GM18868 (cell line): ENCODE measurements at regions not wholly inside any gene's neighbourhood (a gene's known extent, or its start where the extent isn't known, plus 50 kb on each side); places are given as distances from the start of the nearest gene placed in this dataset.

Experiments
- ATAC-seq: cut with Tn5 transposase; IDR thresholded peaks from one replicate; pipeline ENCODE4 v1.9.1; 2021; ENCODE audit warnings: mild to moderate bottlenecking, moderate library complexity; ENCODE audit not compliant: unreplicated experiment

GRCh38 chr11:111045407-111045803 lies 200.1 kb upstream of the POU2AF2 start:
- ATAC-seq: no peak

- no peak for ATAC-seq
Observed at GRCh38 chr11:111044751-111045406, 200.6 kb upstream of the POU2AF2 start.

GRCh38 chr11:111039982-111040381 lies 205.5 kb upstream of the POU2AF2 start:
- ATAC-seq: no peak

GRCh38 chr11:111035746-111036145 lies 209.8 kb upstream of the POU2AF2 start:
- ATAC-seq: no peak

- ATAC-seq: no peak
Observed at GRCh38 chr11:111026241-111026640, 219.3 kb upstream of the POU2AF2 start.

- no peak for ATAC-seq
Observed at GRCh38 chr11:111021131-111021530, 224.4 kb upstream of the POU2AF2 start.

- ATAC-seq: no peak
Observed at GRCh38 chr11:111019871-111020670, 225.5 kb upstream of the POU2AF2 start.

- ATAC-seq: no peak
Observed at GRCh38 chr11:111019451-111019850, 226.1 kb upstream of the POU2AF2 start.

GRCh38 chr11:111018566-111018965 lies 227.0 kb upstream of the POU2AF2 start:
- no peak for ATAC-seq

- no peak for ATAC-seq
Observed at GRCh38 chr11:111012491-111012890, 233.0 kb upstream of the POU2AF2 start.

GRCh38 chr11:111011275-111011594 lies 234.3 kb upstream of the POU2AF2 start:
- no peak for ATAC-seq

GRCh38 chr11:111010391-111011274 lies 234.9 kb upstream of the POU2AF2 start:
- no peak for ATAC-seq

- ATAC-seq: no peak
Observed at GRCh38 chr11:111006227-111006626, 239.3 kb upstream of the POU2AF2 start.

- ATAC-seq: no peak
Observed at GRCh38 chr11:111001986-111002611, 243.4 kb upstream of the POU2AF2 start.

- ATAC-seq: no peak
Observed at GRCh38 chr11:111001081-111001430, 244.5 kb upstream of the POU2AF2 start.

GRCh38 chr11:111000400-111001080 lies 245.0 kb upstream of the POU2AF2 start:
- no peak for ATAC-seq

- ATAC-seq: no peak
Observed at GRCh38 chr11:110992481-110992880, 253.0 kb upstream of the POU2AF2 start.

- ATAC-seq: no peak
Observed at GRCh38 chr11:110991661-110992355, 253.7 kb upstream of the POU2AF2 start.

GRCh38 chr11:110990311-110990710 lies 255.2 kb upstream of the POU2AF2 start:
- no peak for ATAC-seq
